K562 (cell line): ENCODE measurements at regions not wholly inside any gene's neighbourhood (a gene's known extent, or its start where the extent isn't known, plus 50 kb on each side); places are given as distances from the start of the nearest gene placed in this dataset.

Source experiments
- CAMTA2 ChIP-seq: fragments of 250-450 bp; sonication (Bioruptor Pico); conservative IDR thresholded peaks from 2 replicates; pipeline ENCODE4 v1.5.1; 2022
- CBX3 ChIP-seq, 2 experiments: IDR thresholded peaks; 1 replicate in 1 of 2; 2 replicates in 1 of 2; pipeline ENCODE4 v1.6.1; 2012; ENCODE audit warnings: inconsistent platforms in 2 of 2, low read length in 2 of 2, borderline replicate concordance in 1 of 2, control low read depth in 1 of 2
- CTCF ChIP-seq, 3 experiments: IDR thresholded peaks in 2 of 3; conservative IDR thresholded peaks in 1 of 3; 2 replicates each; pipeline ENCODE4 v1.5.1; 2011 to 2012; ENCODE audit warnings: low read length in 3 of 3, mild to moderate bottlenecking in 3 of 3, control low read depth in 2 of 3, improper control_type of control experiment in 1 of 3, inconsistent platforms in 1 of 3, low read depth in 1 of 3, mixed read lengths in 1 of 3, moderate library complexity in 1 of 3; ENCODE audit not compliant: insufficient read depth in 2 of 3
- DPF2 ChIP-seq: fragments of 450-650 bp; IDR thresholded peaks from 2 replicates; pipeline ENCODE4 v1.6.1; 2016
- POLR3A ChIP-seq: IDR thresholded peaks from 2 replicates; pipeline ENCODE4 v1.6.1; 2011; ENCODE audit warnings: borderline replicate concordance, mild to moderate bottlenecking, moderate library complexity; ENCODE audit not compliant: insufficient read length, insufficient read depth; ENCODE audit errors: extremely low read depth
- TAF1 ChIP-seq: IDR thresholded peaks from 2 replicates; pipeline ENCODE4 v1.6.1; 2011; ENCODE audit warnings: mild to moderate bottlenecking, low read length, moderate library complexity; ENCODE audit not compliant: insufficient read depth, control insufficient read depth, severe bottlenecking; ENCODE audit errors: extremely low read depth
- TARDBP ChIP-seq: fragments of 450-650 bp; IDR thresholded peaks from 2 replicates; pipeline ENCODE4 v1.6.1; 2016
- ZNF75A ChIP-seq: fragments of 450-650 bp; formaldehyde crosslinking; IDR thresholded peaks from 2 replicates; pipeline ENCODE4 v1.4.0; 2020; ENCODE audit warnings: mild to moderate bottlenecking
- TF ChIP-seq, protein P1 (sequence below): sonication (generic); formaldehyde crosslinking; IDR thresholded peaks from 2 replicates; pipeline ENCODE4 v1.8.0; 2023; ENCODE audit warnings: mild to moderate bottlenecking, missing genetic modification reagents
- TF ChIP-seq, protein P2 (sequence below): fragments of 200-800 bp; sonication (Bioruptor generic); IDR thresholded peaks from 2 replicates; pipeline ENCODE4 v1.6.1; 2017; ENCODE audit warnings: missing genetic modification characterization, missing compliant biosample characterization

GRCh38 chr5:158397278-158397677 is 538.3 kb upstream of the CLINT1 start:
- TF ChIP-seq TARDBP = no peak
- TF ChIP-seq CTCF (IDR thresholded peaks at IDR 0.05 in 2 of 3, conservative IDR thresholded peaks at IDR 0.05 in 1 of 3; ENCODE audit: insufficient read depth in 2 of 3, low read depth in 1 of 3, low read length in 3 of 3) = no peak
- no peak for TF ChIP-seq TAF1
- TF ChIP-seq CAMTA2 (CRISPR knock-in tag) = no peak
- no peak for TF ChIP-seq DPF2
- TF ChIP-seq ZNF75A (CRISPR knock-in tag) = no peak
- TF ChIP-seq, protein P1, sequence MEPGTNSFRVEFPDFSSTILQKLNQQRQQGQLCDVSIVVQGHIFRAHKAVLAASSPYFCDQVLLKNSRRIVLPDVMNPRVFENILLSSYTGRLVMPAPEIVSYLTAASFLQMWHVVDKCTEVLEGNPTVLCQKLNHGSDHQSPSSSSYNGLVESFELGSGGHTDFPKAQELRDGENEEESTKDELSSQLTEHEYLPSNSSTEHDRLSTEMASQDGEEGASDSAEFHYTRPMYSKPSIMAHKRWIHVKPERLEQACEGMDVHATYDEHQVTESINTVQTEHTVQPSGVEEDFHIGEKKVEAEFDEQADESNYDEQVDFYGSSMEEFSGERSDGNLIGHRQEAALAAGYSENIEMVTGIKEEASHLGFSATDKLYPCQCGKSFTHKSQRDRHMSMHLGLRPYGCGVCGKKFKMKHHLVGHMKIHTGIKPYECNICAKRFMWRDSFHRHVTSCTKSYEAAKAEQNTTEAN (CRISPR knock-in tag) = no peak
- TF ChIP-seq CBX3 (IDR thresholded peaks at IDR 0.05; ENCODE audit: borderline replicate concordance in 1 of 2, low read length in 2 of 2) = no peak
- TF ChIP-seq, protein P2, sequence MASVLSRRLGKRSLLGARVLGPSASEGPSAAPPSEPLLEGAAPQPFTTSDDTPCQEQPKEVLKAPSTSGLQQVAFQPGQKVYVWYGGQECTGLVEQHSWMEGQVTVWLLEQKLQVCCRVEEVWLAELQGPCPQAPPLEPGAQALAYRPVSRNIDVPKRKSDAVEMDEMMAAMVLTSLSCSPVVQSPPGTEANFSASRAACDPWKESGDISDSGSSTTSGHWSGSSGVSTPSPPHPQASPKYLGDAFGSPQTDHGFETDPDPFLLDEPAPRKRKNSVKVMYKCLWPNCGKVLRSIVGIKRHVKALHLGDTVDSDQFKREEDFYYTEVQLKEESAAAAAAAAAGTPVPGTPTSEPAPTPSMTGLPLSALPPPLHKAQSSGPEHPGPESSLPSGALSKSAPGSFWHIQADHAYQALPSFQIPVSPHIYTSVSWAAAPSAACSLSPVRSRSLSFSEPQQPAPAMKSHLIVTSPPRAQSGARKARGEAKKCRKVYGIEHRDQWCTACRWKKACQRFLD (CRISPR knock-in tag) = no peak
- no peak for TF ChIP-seq POLR3A
